Fibroblast of lung (primary cell): ENCODE measurements at regions not wholly inside any gene's neighbourhood (a gene's known extent, or its start where the extent isn't known, plus 50 kb on each side); places are given as distances from the start of the nearest gene placed in this dataset.

ENCODE experiments used
- EZH2 ChIP-seq: IDR thresholded peaks from 2 replicates; pipeline ENCODE4 v1.5.1; 2012; ENCODE audit warnings: low read length, control low read depth, mild to moderate bottlenecking; ENCODE audit errors: missing control alignments
- TF ChIP-seq, protein P1 (sequence below), 2 donors: IDR thresholded peaks in 1 of 2; conservative IDR thresholded peaks in 1 of 2; 1 replicate in 1 of 2; 2 replicates in 1 of 2; pipeline ENCODE4 v1.5.1; 2011 to 2012; ENCODE audit warnings: low read length in 2 of 2, control low read depth in 1 of 2, inconsistent platforms in 1 of 2, low read depth in 1 of 2, mild to moderate bottlenecking in 1 of 2

DNA sequence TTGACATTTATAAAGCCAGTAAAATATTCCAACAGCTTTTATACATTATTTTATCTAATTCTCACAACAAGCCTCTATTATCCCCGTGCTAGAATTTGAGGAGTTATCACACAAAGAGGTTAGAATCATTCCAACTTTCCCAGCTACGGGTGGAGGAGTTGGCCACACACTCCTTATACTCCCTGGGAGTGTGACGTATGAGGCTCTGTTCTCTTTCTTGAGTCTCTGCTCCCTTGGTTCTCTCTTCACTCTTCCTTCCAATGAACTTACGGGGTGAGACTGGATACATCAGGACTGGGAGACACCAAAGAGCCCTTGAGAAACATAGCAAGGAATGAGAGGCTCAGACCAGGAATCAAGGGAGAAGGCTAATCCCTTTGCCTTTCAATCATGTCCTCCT lies 185.6 kb upstream of the TAB2 start:
- TF ChIP-seq, protein P1, sequence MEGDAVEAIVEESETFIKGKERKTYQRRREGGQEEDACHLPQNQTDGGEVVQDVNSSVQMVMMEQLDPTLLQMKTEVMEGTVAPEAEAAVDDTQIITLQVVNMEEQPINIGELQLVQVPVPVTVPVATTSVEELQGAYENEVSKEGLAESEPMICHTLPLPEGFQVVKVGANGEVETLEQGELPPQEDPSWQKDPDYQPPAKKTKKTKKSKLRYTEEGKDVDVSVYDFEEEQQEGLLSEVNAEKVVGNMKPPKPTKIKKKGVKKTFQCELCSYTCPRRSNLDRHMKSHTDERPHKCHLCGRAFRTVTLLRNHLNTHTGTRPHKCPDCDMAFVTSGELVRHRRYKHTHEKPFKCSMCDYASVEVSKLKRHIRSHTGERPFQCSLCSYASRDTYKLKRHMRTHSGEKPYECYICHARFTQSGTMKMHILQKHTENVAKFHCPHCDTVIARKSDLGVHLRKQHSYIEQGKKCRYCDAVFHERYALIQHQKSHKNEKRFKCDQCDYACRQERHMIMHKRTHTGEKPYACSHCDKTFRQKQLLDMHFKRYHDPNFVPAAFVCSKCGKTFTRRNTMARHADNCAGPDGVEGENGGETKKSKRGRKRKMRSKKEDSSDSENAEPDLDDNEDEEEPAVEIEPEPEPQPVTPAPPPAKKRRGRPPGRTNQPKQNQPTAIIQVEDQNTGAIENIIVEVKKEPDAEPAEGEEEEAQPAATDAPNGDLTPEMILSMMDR (conservative IDR thresholded peaks at IDR 0.05 in 1 of 2, IDR thresholded peaks at IDR 0.05 in 1 of 2; ENCODE audit: low read depth in 1 of 2, low read length in 2 of 2), result no peak
- no peak for TF ChIP-seq EZH2
